GM12864 (cell line): ENCODE measurements at regions not wholly inside any gene's neighbourhood (a gene's known extent, or its start where the extent isn't known, plus 50 kb on each side); places are given as distances from the start of the nearest gene placed in this dataset.
"Not testable (repeated sequence)": the region's sequence is repeated elsewhere in the genome, so short reads cannot be mapped to it uniquely, and the experiment has no call there.

Source experiments
- DNase-seq: peaks from one replicate; pipeline ENCODE4 v3.0.0-alpha.2; 2011; ENCODE audit warnings: low read depth
- H3K4me3 ChIP-seq: 2 replicates; pipeline ENCODE4 v1.5.1; 2011; ENCODE audit warnings: mild to moderate bottlenecking, low read depth, low read length, control low read depth
- CTCF ChIP-seq: IDR thresholded peaks from 2 replicates; pipeline ENCODE4 v1.5.1; 2011; ENCODE audit warnings: low read depth, mild to moderate bottlenecking, moderate library complexity, low read length, control low read depth, inconsistent platforms; ENCODE audit errors: missing control alignments

DNA sequence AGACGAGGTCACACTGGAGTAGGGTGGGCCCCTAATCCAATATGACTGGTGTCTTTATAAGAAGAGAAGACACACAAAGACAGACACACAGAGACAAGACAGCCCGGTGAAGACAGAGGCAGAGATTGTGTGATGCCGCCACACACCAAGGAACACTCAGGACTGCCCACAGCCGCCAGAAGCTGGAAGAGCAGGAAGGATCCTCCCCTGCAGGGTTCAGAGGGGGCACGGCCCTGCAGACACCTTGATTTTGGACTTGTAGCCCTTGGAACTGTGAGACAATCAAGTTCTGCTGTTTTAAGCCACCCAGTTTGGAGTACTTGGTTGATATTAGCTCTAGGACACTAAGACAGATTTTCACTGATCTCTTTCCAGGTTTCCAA is 72.1 kb upstream of the NANOS1 start:
- no peak for TF ChIP-seq CTCF
- no peak for DNase-seq
- H3K4me3 ChIP-seq: no peak overlapping the region

DNA sequence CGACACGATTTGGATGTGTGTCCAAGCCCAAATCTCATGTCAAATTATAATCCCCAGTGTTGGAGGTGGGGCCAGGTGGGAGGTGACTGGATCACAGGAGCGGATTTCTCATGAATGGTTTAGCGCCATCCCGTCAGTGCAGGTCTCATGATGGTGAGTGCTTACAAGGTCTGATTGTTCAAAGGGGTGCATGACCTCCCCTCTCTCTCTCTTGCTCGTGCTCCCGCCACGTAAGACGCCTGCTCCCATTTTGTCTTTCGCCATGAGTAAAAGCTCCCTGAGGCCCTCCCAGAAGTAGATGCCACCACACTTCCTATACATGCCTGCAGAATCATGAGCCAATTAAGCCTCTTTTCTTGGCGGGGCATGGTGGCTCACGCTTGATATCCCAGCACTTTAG is 71.5 kb upstream of the NANOS1 start:
- DNase-seq: no peak
- TF ChIP-seq CTCF: no peak
- H3K4me3 ChIP-seq: no peak overlapping the region

DNA sequence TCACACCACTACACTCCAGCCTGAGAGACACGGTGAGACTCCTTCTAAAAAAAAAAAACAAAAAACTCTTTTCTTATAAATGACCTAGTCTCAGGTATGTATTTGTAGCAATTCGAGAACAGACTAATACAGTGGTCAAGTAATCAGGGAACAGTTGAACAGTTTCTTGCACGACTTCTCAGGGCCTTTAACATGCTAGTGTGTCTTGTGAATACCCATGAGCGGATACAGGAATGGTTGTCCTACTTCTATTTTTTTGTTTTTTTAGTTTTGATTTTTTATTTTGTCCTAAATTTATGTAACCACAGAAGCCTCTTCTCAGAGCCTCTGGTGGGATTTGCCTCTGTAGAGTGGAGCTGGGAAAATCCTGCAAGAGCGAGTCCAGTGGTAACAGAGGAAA is 71.0 kb upstream of the NANOS1 start:
- no peak overlapping the region for H3K4me3 ChIP-seq
- no peak for TF ChIP-seq CTCF
- DNase-seq: no peak

DNA sequence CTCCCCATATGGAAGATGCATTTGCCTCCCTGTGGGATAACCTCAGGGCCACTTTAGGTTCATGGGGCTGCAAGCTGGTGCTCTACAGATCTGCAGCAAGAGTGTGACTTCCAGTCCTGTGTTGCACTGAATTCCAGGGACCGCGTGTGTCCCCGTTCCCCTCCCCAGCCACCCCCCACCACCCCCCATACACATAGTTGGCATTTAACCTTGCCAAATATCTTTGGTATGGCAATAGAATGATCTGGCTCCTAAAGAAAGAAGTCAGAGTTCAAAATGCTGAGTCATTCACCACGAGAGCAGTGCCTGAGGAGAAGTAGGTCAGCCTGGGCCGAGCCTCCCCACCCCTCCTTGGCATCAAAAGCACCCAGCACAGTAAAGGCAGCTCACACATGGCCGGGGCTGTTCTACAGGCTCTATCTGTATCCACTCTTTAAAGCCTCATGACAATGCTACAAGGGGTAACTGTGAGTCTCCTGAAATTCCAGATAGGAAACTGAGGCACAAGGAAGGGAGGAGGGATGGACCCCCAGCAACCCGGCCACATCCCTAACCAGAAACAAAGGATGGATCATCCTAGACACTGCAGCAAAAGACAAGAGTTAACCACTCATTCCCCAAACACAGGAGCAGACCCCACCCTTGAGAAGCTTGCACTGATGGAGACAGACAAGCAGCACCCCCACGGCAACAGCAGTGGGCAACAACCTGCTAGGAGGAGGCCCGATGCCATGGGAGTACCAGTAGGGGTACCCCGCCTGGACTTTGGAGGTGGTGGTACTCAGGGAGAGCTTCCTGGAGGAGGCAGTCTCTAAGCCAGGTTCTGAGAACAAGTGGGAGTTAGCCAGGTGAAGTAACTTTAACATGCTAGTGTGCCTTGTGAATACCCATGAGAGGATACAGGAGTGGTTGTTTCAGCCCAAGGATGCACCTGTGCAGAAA is 70.3 kb upstream of the NANOS1 start:
- no peak for TF ChIP-seq CTCF
- no peak overlapping the region for H3K4me3 ChIP-seq
- no peak for DNase-seq

GRCh38 chr10:118960157-118961090 is 69.1 kb upstream of the NANOS1 start:
- DNase-seq: no peak
- no peak for TF ChIP-seq CTCF
- H3K4me3 ChIP-seq: no peak overlapping the region

GRCh38 chr10:118961436-118961835 is 68.1 kb upstream of the NANOS1 start:
- TF ChIP-seq CTCF: no peak
- no peak for DNase-seq
- H3K4me3 ChIP-seq: no peak overlapping the region

- H3K4me3 ChIP-seq, DNase-seq: not testable (repeated sequence)
These were observed 67.1 kb upstream of the NANOS1 start for GRCh38 chr10:118962331-118962868.
